SK-N-SH treated with all-trans-retinoic acid at 6 μM for 48 hours (cell line): ENCODE measurements at regions not wholly inside any gene's neighbourhood (a gene's known extent, or its start where the extent isn't known, plus 50 kb on each side); places are given as distances from the start of the nearest gene placed in this dataset.

Source experiments
- ATAC-seq: fragments of 200-7000 bp; cut with Tn5 transposase; 3 replicates; pipeline ENCODE4 v1.9.1; 2020; ENCODE audit warnings: mild to moderate bottlenecking, moderate library complexity
- ARNTL ChIP-seq: fragments of 450-650 bp; formaldehyde crosslinking; IDR thresholded peaks from 2 replicates; pipeline ENCODE4 v1.5.0; 2020; ENCODE audit warnings: low read depth, mild to moderate bottlenecking, moderate library complexity, borderline replicate concordance
- BACH2 ChIP-seq: fragments of 250-450 bp; sonication (Bioruptor Pico); IDR thresholded peaks from 2 replicates; pipeline ENCODE4 v1.9.0; 2021; ENCODE audit warnings: mild to moderate bottlenecking, borderline replicate concordance
- CSRNP3 ChIP-seq: fragments of 250-450 bp; sonication (Bioruptor Pico); IDR thresholded peaks from 2 replicates; pipeline ENCODE4 v1.5.1; 2021; ENCODE audit warnings: mild to moderate bottlenecking, moderate library complexity
- ESRRG ChIP-seq: fragments of 250-450 bp; sonication (Bioruptor Pico); IDR thresholded peaks from 2 replicates; pipeline ENCODE4 v1.6.1; 2021; ENCODE audit warnings: mild to moderate bottlenecking
- GLIS3 ChIP-seq: fragments of 250-450 bp; sonication (Bioruptor Pico); IDR thresholded peaks from 2 replicates; pipeline ENCODE4 v1.5.0; 2020; ENCODE audit warnings: mild to moderate bottlenecking, moderate library complexity
- ISL1 ChIP-seq: fragments of 250-450 bp; sonication (Bioruptor Pico); IDR thresholded peaks from 2 replicates; pipeline ENCODE4 v2.1.2; 2022; ENCODE audit warnings: mild to moderate bottlenecking, moderate library complexity
- OSR1 ChIP-seq: fragments of 250-450 bp; sonication (Bioruptor Pico); IDR thresholded peaks from 2 replicates; pipeline ENCODE4 v1.8.0; 2022; ENCODE audit warnings: moderate library complexity, mild to moderate bottlenecking, inconsistent platforms
- PPARA ChIP-seq: fragments of 250-450 bp; sonication (Bioruptor Pico); IDR thresholded peaks from 2 replicates; pipeline ENCODE4 v1.5.0; 2020; ENCODE audit warnings: mild to moderate bottlenecking, borderline replicate concordance
- RARB ChIP-seq: fragments of 250-450 bp; sonication (Bioruptor Pico); IDR thresholded peaks from 2 replicates; pipeline ENCODE4 v1.8.0; 2021; ENCODE audit warnings: mild to moderate bottlenecking, moderate library complexity
- SNAI2 ChIP-seq: fragments of 250-450 bp; sonication (Bioruptor Pico); IDR thresholded peaks from 2 replicates; pipeline ENCODE4 v1.5.0; 2020; ENCODE audit warnings: mild to moderate bottlenecking, moderate library complexity
- TCF4 ChIP-seq: fragments of 250-450 bp; sonication (Bioruptor Pico); IDR thresholded peaks from 2 replicates; pipeline ENCODE4 v1.8.0; 2021; ENCODE audit warnings: mild to moderate bottlenecking, moderate library complexity, borderline replicate concordance
- TOX ChIP-seq: fragments of 250-450 bp; sonication (Bioruptor Pico); IDR thresholded peaks from 2 replicates; pipeline ENCODE4 v1.8.0; 2021; ENCODE audit warnings: mild to moderate bottlenecking, moderate library complexity, borderline replicate concordance
- ZC3H10 ChIP-seq: fragments of 250-450 bp; sonication (Bioruptor Pico); IDR thresholded peaks from 2 replicates; pipeline ENCODE4 v1.5.1; 2021; ENCODE audit warnings: mild to moderate bottlenecking, moderate library complexity
- ZFP3 ChIP-seq: fragments of 250-450 bp; sonication (Bioruptor Pico); IDR thresholded peaks from 2 replicates; pipeline ENCODE4 v1.5.0; 2020; ENCODE audit warnings: mild to moderate bottlenecking, moderate library complexity
- ZFP30 ChIP-seq: fragments of 450-650 bp; formaldehyde crosslinking; IDR thresholded peaks from 2 replicates; pipeline ENCODE4 v1.5.0; 2022; ENCODE audit warnings: mild to moderate bottlenecking, moderate library complexity
- ZNF565 ChIP-seq: fragments of 450-650 bp; formaldehyde crosslinking; conservative IDR thresholded peaks from 2 replicates; pipeline ENCODE4 v1.5.0; 2020; ENCODE audit warnings: low read depth, mild to moderate bottlenecking, moderate library complexity
- ZNF70 ChIP-seq: fragments of 450-650 bp; formaldehyde crosslinking; IDR thresholded peaks from 2 replicates; pipeline ENCODE4 v1.5.0; 2020; ENCODE audit warnings: mild to moderate bottlenecking, moderate library complexity
- ZNF8 ChIP-seq: fragments of 450-650 bp; formaldehyde crosslinking; IDR thresholded peaks from 2 replicates; pipeline ENCODE4 v1.5.0; 2020; ENCODE audit warnings: mild to moderate bottlenecking, moderate library complexity
- TF ChIP-seq, protein P1 (sequence below): fragments of 250-450 bp; sonication (Bioruptor Pico); IDR thresholded peaks from 2 replicates; pipeline ENCODE4 v1.5.0; 2020; ENCODE audit warnings: mild to moderate bottlenecking, moderate library complexity
- TF ChIP-seq, protein P2 (sequence below): fragments of 250-450 bp; sonication (Bioruptor Pico); IDR thresholded peaks from 2 replicates; pipeline ENCODE4 v1.8.0; 2021; ENCODE audit warnings: low read depth, mild to moderate bottlenecking, moderate library complexity, borderline replicate concordance

GRCh38 chr10:76738991-76739390 is 898.6 kb downstream of the KCNMA1 start:
- TF ChIP-seq GLIS3 (CRISPR knock-in tag) (no peak), RARB (CRISPR knock-in tag) (no peak), ARNTL (CRISPR knock-in tag) (no peak), ZFP3 (CRISPR knock-in tag) (no peak), TCF4 (CRISPR knock-in tag) (no peak), TOX (CRISPR knock-in tag) (no peak), SNAI2 (CRISPR knock-in tag) (no peak), CSRNP3 (CRISPR knock-in tag) (no peak), BACH2 (CRISPR knock-in tag) (no peak), ESRRG (CRISPR knock-in tag) (no peak), OSR1 (CRISPR knock-in tag) (no peak)
- ATAC-seq: no peak

DNA sequence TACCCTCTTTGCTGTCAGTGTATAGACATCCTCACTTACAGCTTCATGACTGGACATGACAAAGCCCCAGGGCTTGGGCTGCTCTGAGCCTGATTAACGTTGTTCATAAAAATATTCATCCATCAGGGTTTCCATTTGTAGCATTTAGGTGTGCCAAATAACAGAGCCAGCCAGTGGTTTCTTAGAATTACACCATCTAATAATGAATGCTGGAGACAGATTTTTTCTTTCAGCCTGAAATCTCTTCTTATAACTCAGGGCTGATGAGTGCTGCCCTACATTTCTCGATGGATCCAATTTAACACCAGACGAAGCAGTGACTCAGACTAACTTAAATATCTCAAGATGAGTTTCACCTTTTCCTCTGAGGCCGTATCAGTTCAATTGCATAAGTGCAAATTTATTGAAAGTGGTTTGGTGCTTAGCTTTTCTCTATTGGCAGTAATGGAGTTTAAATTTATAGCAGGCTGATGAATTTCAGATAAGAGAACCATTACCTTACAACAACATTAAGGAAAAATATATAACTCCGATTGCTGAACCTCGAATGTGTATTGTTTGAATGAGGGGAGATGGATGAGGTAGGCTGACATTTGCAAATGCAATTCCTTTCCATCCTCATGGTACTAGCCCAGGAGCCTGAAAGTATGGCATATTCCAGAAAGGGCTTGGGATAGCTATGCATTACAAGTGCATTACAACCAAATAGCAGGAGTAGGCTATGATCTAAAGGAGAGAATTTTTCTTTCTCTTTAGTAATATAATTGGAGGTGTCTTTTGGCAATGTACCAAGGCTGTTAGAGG is 900.6 kb downstream of the KCNMA1 start:
- no peak for ATAC-seq
- no peak for TF ChIP-seq ZFP30 (CRISPR knock-in tag)
- no peak for TF ChIP-seq ZNF70
- TF ChIP-seq RARB (CRISPR knock-in tag): no peak
- TF ChIP-seq ISL1 (CRISPR knock-in tag): peak; percentile 42; the same call in 1 of the 2 replicates
- TF ChIP-seq ESRRG (CRISPR knock-in tag): no peak
- TF ChIP-seq ZNF8 (CRISPR knock-in tag): no peak
- TF ChIP-seq GLIS3 (CRISPR knock-in tag): no peak
- TF ChIP-seq, all 23 proteins: peak for 1

DNA sequence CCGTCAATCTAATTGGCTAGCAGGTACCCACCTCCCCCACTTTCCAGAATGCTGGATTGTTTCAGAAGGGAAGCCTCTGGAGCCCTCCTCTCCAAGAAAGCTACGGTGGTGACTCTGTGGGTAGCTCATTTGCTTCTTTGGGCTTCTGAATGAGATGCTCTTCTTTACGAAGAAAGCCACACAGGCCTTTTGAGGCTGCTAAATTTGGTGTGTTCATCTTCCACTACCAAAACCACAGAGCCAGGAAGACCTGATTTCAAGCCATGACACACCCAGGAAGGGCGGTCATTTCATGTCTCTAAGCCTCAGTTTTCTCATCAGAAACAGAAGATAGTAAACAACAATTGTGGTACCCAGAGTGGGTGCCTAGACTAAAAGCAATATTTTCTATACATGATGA is 901.2 kb downstream of the KCNMA1 start:
- ATAC-seq: no peak
- TF ChIP-seq, protein P1, sequence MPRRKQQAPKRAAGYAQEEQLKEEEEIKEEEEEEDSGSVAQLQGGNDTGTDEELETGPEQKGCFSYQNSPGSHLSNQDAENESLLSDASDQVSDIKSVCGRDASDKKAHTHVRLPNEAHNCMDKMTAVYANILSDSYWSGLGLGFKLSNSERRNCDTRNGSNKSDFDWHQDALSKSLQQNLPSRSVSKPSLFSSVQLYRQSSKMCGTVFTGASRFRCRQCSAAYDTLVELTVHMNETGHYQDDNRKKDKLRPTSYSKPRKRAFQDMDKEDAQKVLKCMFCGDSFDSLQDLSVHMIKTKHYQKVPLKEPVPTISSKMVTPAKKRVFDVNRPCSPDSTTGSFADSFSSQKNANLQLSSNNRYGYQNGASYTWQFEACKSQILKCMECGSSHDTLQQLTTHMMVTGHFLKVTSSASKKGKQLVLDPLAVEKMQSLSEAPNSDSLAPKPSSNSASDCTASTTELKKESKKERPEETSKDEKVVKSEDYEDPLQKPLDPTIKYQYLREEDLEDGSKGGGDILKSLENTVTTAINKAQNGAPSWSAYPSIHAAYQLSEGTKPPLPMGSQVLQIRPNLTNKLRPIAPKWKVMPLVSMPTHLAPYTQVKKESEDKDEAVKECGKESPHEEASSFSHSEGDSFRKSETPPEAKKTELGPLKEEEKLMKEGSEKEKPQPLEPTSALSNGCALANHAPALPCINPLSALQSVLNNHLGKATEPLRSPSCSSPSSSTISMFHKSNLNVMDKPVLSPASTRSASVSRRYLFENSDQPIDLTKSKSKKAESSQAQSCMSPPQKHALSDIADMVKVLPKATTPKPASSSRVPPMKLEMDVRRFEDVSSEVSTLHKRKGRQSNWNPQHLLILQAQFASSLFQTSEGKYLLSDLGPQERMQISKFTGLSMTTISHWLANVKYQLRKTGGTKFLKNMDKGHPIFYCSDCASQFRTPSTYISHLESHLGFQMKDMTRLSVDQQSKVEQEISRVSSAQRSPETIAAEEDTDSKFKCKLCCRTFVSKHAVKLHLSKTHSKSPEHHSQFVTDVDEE (CRISPR knock-in tag): no peak
- TF ChIP-seq SNAI2 (CRISPR knock-in tag): no peak
- no peak for TF ChIP-seq PPARA (CRISPR knock-in tag)

DNA sequence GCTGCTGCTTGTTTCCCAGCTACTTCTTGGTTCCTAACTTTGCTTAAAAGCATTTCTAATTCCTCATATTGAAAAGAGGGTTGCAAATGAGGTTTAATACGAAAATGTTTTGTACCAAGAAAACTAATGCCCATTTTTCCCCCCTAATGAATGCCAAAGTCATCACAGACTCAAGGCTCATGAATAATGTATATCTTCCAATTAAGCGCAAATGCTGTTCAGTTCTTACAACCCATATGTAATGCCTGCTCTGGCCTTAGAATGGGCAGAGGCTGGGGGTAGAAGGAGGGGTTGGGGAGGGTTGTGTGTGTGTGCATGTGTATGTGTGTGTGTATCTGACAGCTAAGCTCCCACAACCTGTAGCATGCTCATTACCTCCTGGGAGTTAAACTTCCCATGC is 901.7 kb downstream of the KCNMA1 start:
- no peak for ATAC-seq
- TF ChIP-seq ZNF8 (CRISPR knock-in tag) (no peak), ZFP3 (CRISPR knock-in tag) (no peak), OSR1 (CRISPR knock-in tag) (no peak), ZNF565 (CRISPR knock-in tag) (no peak)
- TF ChIP-seq, all 23 proteins: peak for 0

GRCh38 chr10:76733441-76733936 is 904.1 kb downstream of the KCNMA1 start:
- ATAC-seq: no peak
- TF ChIP-seq TCF4 (CRISPR knock-in tag) (no peak), ZC3H10 (no peak), PPARA (CRISPR knock-in tag) (no peak), BACH2 (CRISPR knock-in tag) (no peak), ARNTL (CRISPR knock-in tag) (no peak), ZNF565 (CRISPR knock-in tag) (no peak), ZFP30 (CRISPR knock-in tag) (no peak), GLIS3 (CRISPR knock-in tag) (no peak), SNAI2 (CRISPR knock-in tag) (no peak), OSR1 (CRISPR knock-in tag) (no peak), TOX (CRISPR knock-in tag) (no peak), ZNF70 (no peak)
- TF ChIP-seq, protein P2, sequence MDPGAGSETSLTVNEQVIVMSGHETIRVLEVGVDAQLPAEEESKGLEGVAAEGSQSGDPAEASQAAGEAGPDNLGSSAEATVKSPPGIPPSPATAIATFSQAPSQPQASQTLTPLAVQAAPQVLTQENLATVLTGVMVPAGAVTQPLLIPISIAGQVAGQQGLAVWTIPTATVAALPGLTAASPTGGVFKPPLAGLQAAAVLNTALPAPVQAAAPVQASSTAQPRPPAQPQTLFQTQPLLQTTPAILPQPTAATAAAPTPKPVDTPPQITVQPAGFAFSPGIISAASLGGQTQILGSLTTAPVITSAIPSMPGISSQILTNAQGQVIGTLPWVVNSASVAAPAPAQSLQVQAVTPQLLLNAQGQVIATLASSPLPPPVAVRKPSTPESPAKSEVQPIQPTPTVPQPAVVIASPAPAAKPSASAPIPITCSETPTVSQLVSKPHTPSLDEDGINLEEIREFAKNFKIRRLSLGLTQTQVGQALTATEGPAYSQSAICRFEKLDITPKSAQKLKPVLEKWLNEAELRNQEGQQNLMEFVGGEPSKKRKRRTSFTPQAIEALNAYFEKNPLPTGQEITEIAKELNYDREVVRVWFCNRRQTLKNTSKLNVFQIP: no peak
- TF ChIP-seq, protein P1 (CRISPR knock-in tag): no peak
